NB4 (cell line): ENCODE measurements at regions not wholly inside any gene's neighbourhood (a gene's known extent, or its start where the extent isn't known, plus 50 kb on each side); places are given as distances from the start of the nearest gene placed in this dataset.

ENCODE experiments used
- CTCF ChIP-seq: IDR thresholded peaks from one replicate; pipeline ENCODE4 v1.5.1; 2012; ENCODE audit warnings: low read depth, low read length
- MAX ChIP-seq: IDR thresholded peaks from 2 replicates; pipeline ENCODE4 v1.6.1; 2011; ENCODE audit warnings: low read depth, low read length
- MYC ChIP-seq: IDR thresholded peaks from 2 replicates; pipeline ENCODE4 v1.6.1; 2011; ENCODE audit warnings: low read depth, low read length
- POLR2A ChIP-seq: IDR thresholded peaks from 2 replicates; pipeline ENCODE4 v1.6.1; 2011; ENCODE audit warnings: mild to moderate bottlenecking; ENCODE audit not compliant: insufficient read length; ENCODE audit errors: extremely low read depth

- TF ChIP-seq CTCF: no peak
- no peak for TF ChIP-seq POLR2A
- TF ChIP-seq MAX: no peak
- TF ChIP-seq MYC: no peak
Observed at GRCh38 chr12:107184359-107184930, 91.1 kb upstream of the CRY1 start.
